ENCODE measurements at regions not wholly inside any gene's neighbourhood (a gene's known extent, or its start where the extent isn't known, plus 50 kb on each side); places are given as distances from the start of the nearest gene placed in this dataset.

GRCh38 chr9:87393706-87394230, 103.9 kb upstream of the DAPK1 start:
- TF ChIP-seq CTCF (IDR thresholded peaks at IDR 0.05; ENCODE audit: low read depth, low read length) (no peak), EZH2phosphoT487 (IDR thresholded peaks at IDR 0.05; ENCODE audit: low read depth) (no peak)
